SU-DHL-6 (cell line): ENCODE measurements at regions not wholly inside any gene's neighbourhood (a gene's known extent, or its start where the extent isn't known, plus 50 kb on each side); places are given as distances from the start of the nearest gene placed in this dataset.

ENCODE experiments used
- H2AFZ ChIP-seq: fragments of 200-600 bp; sonication (generic); 2 replicates; pipeline ENCODE4 v1.6.1; 2014; ENCODE audit warnings: low read depth, mild to moderate bottlenecking, moderate library complexity, mixed read lengths, antibody characterized with exemption, low read length; ENCODE audit not compliant: severe bottlenecking
- H3F3A ChIP-seq: fragments of 200-600 bp; shearing (Covaris generic); 2 replicates; pipeline ENCODE4 v1.6.0; 2016; ENCODE audit warnings: antibody characterized with exemption, mild to moderate bottlenecking; ENCODE audit not compliant: insufficient read depth
- H3K27ac ChIP-seq: fragments of 200-600 bp; sonication (generic); 2 replicates; pipeline ENCODE4 v1.5.1; 2016; ENCODE audit warnings: low read depth, mild to moderate bottlenecking, low read length, moderate library complexity, mixed read lengths
- H3K27me3 ChIP-seq: fragments of 200-600 bp; sonication (generic), shearing (Covaris generic); 2 replicates; pipeline ENCODE4 v1.6.0; 2014; ENCODE audit warnings: mild to moderate bottlenecking, low read length
- H3K36me3 ChIP-seq: fragments of 200-600 bp; sonication (generic); 2 replicates; pipeline ENCODE4 v1.6.1; 2014; ENCODE audit warnings: mild to moderate bottlenecking, low read length, mixed read lengths
- H3K4me2 ChIP-seq: fragments of 300-600, 200-600 bp; shearing (Covaris generic), sonication (generic); 2 replicates; pipeline ENCODE4 v1.6.0; 2014; ENCODE audit warnings: low read length, low read depth, mild to moderate bottlenecking; ENCODE audit not compliant: poor library complexity, severe bottlenecking
- H3K4me3 ChIP-seq: fragments of 200-600 bp; sonication (generic); 2 replicates; pipeline ENCODE4 v1.5.1; 2014; ENCODE audit warnings: antibody characterized with exemption, low read length, mild to moderate bottlenecking, mixed read lengths; ENCODE audit not compliant: insufficient read depth, poor library complexity, severe bottlenecking
- H3K79me2 ChIP-seq: fragments of 200-600 bp; sonication (generic); 2 replicates; pipeline ENCODE4 v1.6.1; 2014; ENCODE audit warnings: mild to moderate bottlenecking, low read length, moderate library complexity; ENCODE audit not compliant: insufficient read depth
- H3K9ac ChIP-seq: fragments of 200-600 bp; sonication (generic); 2 replicates; pipeline ENCODE4 v1.7.0; 2014; ENCODE audit warnings: mild to moderate bottlenecking, low read length
- H3K9me2 ChIP-seq: fragments of 200-600 bp; sonication (generic); replicated peaks from 2 replicates; pipeline ENCODE4 v1.6.1; 2014; ENCODE audit warnings: low read length; ENCODE audit not compliant: insufficient read depth
- H3K9me3 ChIP-seq: fragments of 200-600 bp; sonication (generic); 2 replicates; pipeline ENCODE4 v1.6.1; 2014; ENCODE audit warnings: low read length, mixed read lengths; ENCODE audit not compliant: insufficient read depth
- H4K20me1 ChIP-seq: fragments of 200-600 bp; sonication (generic); 2 replicates; pipeline ENCODE4 v1.6.1; 2014; ENCODE audit warnings: low read depth, mild to moderate bottlenecking, antibody characterized with exemption, low read length, moderate library complexity, mixed read lengths
- CTCF ChIP-seq: fragments of 200-600 bp; sonication (generic); IDR thresholded peaks from one replicate; pipeline ENCODE4 v1.5.1; 2017; ENCODE audit warnings: antibody characterized with exemption, mild to moderate bottlenecking, low read length, moderate library complexity; ENCODE audit not compliant: insufficient read depth, poor library complexity, severe bottlenecking
- EZH2phosphoT487 ChIP-seq: fragments of 200-600 bp; sonication (generic), shearing (Covaris generic); conservative IDR thresholded peaks from 2 replicates; pipeline ENCODE4 v1.6.1; 2018; ENCODE audit warnings: mild to moderate bottlenecking, antibody characterized with exemption, low read length, moderate library complexity, mixed read lengths

- Histone ChIP-seq H2AFZ (no peak overlapping the region), H3K9me2 (no peaks in the 10 kb centered on the region), H3K79me2 (no peaks in the 10 kb centered on the region), H3K9me3 (no peaks in the 10 kb centered on the region), H3K36me3 (no peaks in the 10 kb centered on the region), H3K27ac (no peak overlapping the region), H3K27me3 (no peaks in the 10 kb centered on the region), H3K4me2 (no peak overlapping the region), H4K20me1 (no peaks in the 10 kb centered on the region), H3K4me3 (no peak overlapping the region), H3K9ac (no peak overlapping the region), H3F3A (no peaks in the 10 kb centered on the region)
- no peak for TF ChIP-seq CTCF
- no peak for TF ChIP-seq EZH2phosphoT487
Observed at GRCh38 chr13:73467125-73467524, 408.3 kb downstream of the KLF5 start.

- Histone ChIP-seq H3K9ac (no peak overlapping the region), H3K4me2 (no peak overlapping the region)
Observed at GRCh38 chr13:73466561-73466960, 407.8 kb downstream of the KLF5 start.

GRCh38 chr13:73465617-73465971 lies 406.8 kb downstream of the KLF5 start:
- no peak overlapping the region for H3K27ac ChIP-seq
- H4K20me1 ChIP-seq, result no peaks in the 10 kb centered on the region
- H3K79me2 ChIP-seq, result no peaks in the 10 kb centered on the region
- H3F3A ChIP-seq, result no peaks in the 10 kb centered on the region
- H3K4me3 ChIP-seq, result no peak overlapping the region
- H3K4me2 ChIP-seq, result no peak overlapping the region
- H3K9me2 ChIP-seq, result no peaks in the 10 kb centered on the region
- TF ChIP-seq CTCF (no peak), EZH2phosphoT487 (no peak)
- no peaks in the 10 kb centered on the region for H3K9me3 ChIP-seq
- no peak overlapping the region for H2AFZ ChIP-seq
- no peak overlapping the region for H3K9ac ChIP-seq
- H3K27me3 ChIP-seq, result no peaks in the 10 kb centered on the region
- no peaks in the 10 kb centered on the region for H3K36me3 ChIP-seq

More at GRCh38 chr13:73466561-73466960, 407.8 kb downstream of the KLF5 start:
- Histone ChIP-seq H3K9me2 (no peaks in the 10 kb centered on the region), H2AFZ (no peak overlapping the region), H3K4me3 (no peak overlapping the region), H3K27ac (no peak overlapping the region), H3K9me3 (no peaks in the 10 kb centered on the region), H3K79me2 (no peaks in the 10 kb centered on the region), H3F3A (no peaks in the 10 kb centered on the region), H3K36me3 (no peaks in the 10 kb centered on the region), H4K20me1 (no peaks in the 10 kb centered on the region), H3K27me3 (no peaks in the 10 kb centered on the region)
- no peak for TF ChIP-seq EZH2phosphoT487
- TF ChIP-seq CTCF, result no peak
